ENCODE measurements at regions not wholly inside any gene's neighbourhood (a gene's known extent, or its start where the extent isn't known, plus 50 kb on each side); places are given as distances from the start of the nearest gene placed in this dataset.

GRCh38 chr1:86227026-86227425 is 70.5 kb upstream of the COL24A1 start:
- no peaks in the 10 kb centered on the region for H3K27me3 ChIP-seq (ENCODE audit: control insufficient read depth in 2 of 2, insufficient read depth in 2 of 2, low read length in 2 of 2)
- WGBS (ENCODE audit: insufficient coverage, low coverage, missing lambda C conversion rate), result 0% methylated on average over 1 of the region's 1 CpG
- ChIA-PET CTCF (ENCODE audit: low intra/inter-chr PET ratio) (no interaction called here), POLR2A (no interaction called here)
- no TSS peak for BruUV-seq (replicated peaks)
- intact Hi-C loops (cut with micrococcal nuclease), result no loop called here
- no peaks in the 10 kb centered on the region for H3K36me3 ChIP-seq (ENCODE audit: control insufficient read depth, insufficient read depth, low read length)
- no peak overlapping the region for H3K4me3 ChIP-seq
- H3K9ac ChIP-seq (ENCODE audit: insufficient read depth in 1 of 2, low read depth in 2 of 2, low read length in 2 of 2), result no peak overlapping the region
- H3K79me2 ChIP-seq (ENCODE audit: control insufficient read depth, insufficient read depth, low read length), result no peaks in the 10 kb centered on the region
- H4K20me1 ChIP-seq (replicated peaks; ENCODE audit: control insufficient read depth, insufficient read depth, low read length), result no peaks in the 10 kb centered on the region
- H3K27ac ChIP-seq (ENCODE audit: extremely low read depth, low read depth, low read length), result no peak overlapping the region
- FAIRE-seq, result no peak
- TF ChIP-seq GTF2A2 (tag; IDR thresholded peaks at IDR 0.05) (no peak), EGR1 (conservative IDR thresholded peaks at IDR 0.05) (no peak), CHCHD3 (CRISPR knock-in tag; IDR thresholded peaks at IDR 0.05) (no peak), POLR2AphosphoS2 (IDR thresholded peaks at IDR 0.05; ENCODE audit: low read length) (no peak), FUS (optimal IDR thresholded peaks at IDR 0.05; ENCODE audit: low read depth, low read length) (no peak), RBM34 (IDR thresholded peaks at IDR 0.05; ENCODE audit: borderline replicate concordance, insufficient read depth, low read length) (no peak), CHD7 (IDR thresholded peaks at IDR 0.05; ENCODE audit: low read depth, low read length) (no peak)
- DNase-seq (ENCODE audit: extremely low read depth in 1 of 4, low spot score in 3 of 4), result no peak
- no peak overlapping the region for H2AFZ ChIP-seq (ENCODE audit: low read depth, low read length)
- no peak overlapping the region for H3K4me2 ChIP-seq (ENCODE audit: insufficient read depth, low read length)
- ATAC-seq, result no peak
- H3K9me1 ChIP-seq (ENCODE audit: control insufficient read depth, insufficient read depth, low read length), result no peaks in the 10 kb centered on the region
- in situ Hi-C loops (cut with MboI), result no loop called here
- no peaks in the 10 kb centered on the region for H3K4me1 ChIP-seq (replicated peaks in 1 of 2; ENCODE audit: control insufficient read depth in 2 of 2, insufficient read depth in 2 of 2, low read length in 2 of 2)
- no peaks in the 10 kb centered on the region for H3K9me3 ChIP-seq (replicated peaks; ENCODE audit: control insufficient read depth, insufficient read depth, low read depth, low read length)
